Esophagus (tissue), 2 donors: ENCODE measurements at regions not wholly inside any gene's neighbourhood (a gene's known extent, or its start where the extent isn't known, plus 50 kb on each side); places are given as distances from the start of the nearest gene placed in this dataset.

ENCODE experiments used
- H3K27ac ChIP-seq, 2 donors: one replicate each; pipeline ENCODE4 v1.5.1; 2013; ENCODE audit warnings: low read depth in 2 of 2, mild to moderate bottlenecking in 2 of 2, inconsistent platforms in 1 of 2, low read length in 1 of 2, moderate library complexity in 1 of 2
- H3K27me3 ChIP-seq, 2 donors: one replicate each; pipeline ENCODE4 v1.6.1; 2013; ENCODE audit warnings: low read length in 2 of 2, control low read depth in 1 of 2, mild to moderate bottlenecking in 1 of 2; ENCODE audit not compliant: insufficient read depth in 2 of 2, control insufficient read depth in 1 of 2
- H3K36me3 ChIP-seq, 2 donors: one replicate each; pipeline ENCODE4 v1.6.1; 2013; ENCODE audit warnings: low read length in 1 of 2; ENCODE audit not compliant: control insufficient read depth in 2 of 2, insufficient read depth in 2 of 2
- H3K4me1 ChIP-seq, 2 donors: one replicate each; pipeline ENCODE4 v1.6.1; 2013; ENCODE audit warnings: low read length in 1 of 2; ENCODE audit not compliant: control insufficient read depth in 2 of 2, insufficient read depth in 2 of 2
- H3K4me3 ChIP-seq, 2 donors: one replicate each; pipeline ENCODE4 v1.5.1; 2013; ENCODE audit warnings: low read length in 2 of 2, mild to moderate bottlenecking in 2 of 2, low read depth in 1 of 2, moderate library complexity in 1 of 2
- H3K9me3 ChIP-seq, 2 donors: one replicate each; pipeline ENCODE4 v1.6.1; 2013; ENCODE audit warnings: mild to moderate bottlenecking in 2 of 2, low read depth in 1 of 2, low read length in 1 of 2, moderate library complexity in 1 of 2; ENCODE audit not compliant: control insufficient read depth in 2 of 2, insufficient read depth in 1 of 2
- WGBS, 2 donors: extraction: QIAGEN DNeasy Blood & Tissue Kit; methylation state at CpG; one replicate each; pipeline ENCODE4 v1.1.7; 2013; 5-methylcytosine and 5-hydroxymethylcytosine counted together
- donor health status: healthy with polysubstance abuse.
- donor health status: Bipolar disorder and iron deficiency.

DNA sequence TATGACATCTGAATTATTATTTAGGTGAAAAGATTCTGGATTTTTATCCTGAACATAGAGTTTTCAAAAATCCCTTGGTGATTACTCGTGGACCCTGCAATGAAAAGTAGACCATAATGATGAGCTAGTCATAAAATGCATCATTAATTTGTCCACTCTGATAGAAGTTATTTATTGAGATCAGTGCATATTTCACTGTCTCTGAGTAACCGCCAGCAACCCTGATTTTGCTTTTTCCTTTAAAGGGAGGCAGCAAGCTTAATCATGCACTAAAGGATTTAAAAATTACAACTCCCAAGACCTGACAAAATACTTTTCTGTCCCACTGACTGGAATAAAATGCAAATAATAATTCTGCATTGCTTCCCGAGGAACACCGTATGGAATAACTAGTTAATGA lies 259.6 kb upstream of the DPPA4 start:
- no peaks in the 10 kb centered on the region for H3K4me1 ChIP-seq
- H3K27me3 ChIP-seq = no peaks in the 10 kb centered on the region
- H3K27ac ChIP-seq = no peak overlapping the region
- H3K9me3 ChIP-seq = no peaks in the 10 kb centered on the region
- H3K4me3 ChIP-seq = no peak overlapping the region
- H3K36me3 ChIP-seq = no peaks in the 10 kb centered on the region
- WGBS, 2 donors = 62 to 63% methylated on average over 4 of the region's 4 CpGs

DNA sequence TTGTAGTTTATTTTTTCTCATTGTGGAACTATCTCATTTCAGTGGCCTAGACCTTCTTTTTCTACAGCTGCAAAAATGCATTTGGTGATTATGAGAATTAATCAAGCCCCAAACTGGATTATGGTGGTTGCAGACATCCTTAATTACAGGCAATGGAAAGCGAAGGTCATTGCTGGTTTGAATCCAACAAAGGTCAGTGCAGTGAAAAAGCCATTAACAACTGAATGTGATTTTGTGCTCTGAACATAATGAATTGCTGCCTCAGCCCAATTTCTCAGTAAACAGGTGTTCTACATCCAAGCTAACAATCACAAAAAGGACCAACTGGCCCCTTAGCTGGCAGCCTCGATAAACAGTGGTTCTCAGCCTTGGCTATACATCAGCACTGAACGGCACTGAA lies 260.1 kb upstream of the DPPA4 start:
- no peaks in the 10 kb centered on the region for H3K9me3 ChIP-seq
- WGBS, 2 donors = 41 to 57% methylated on average over 3 of the region's 3 CpGs
- H3K36me3 ChIP-seq = no peaks in the 10 kb centered on the region

DNA sequence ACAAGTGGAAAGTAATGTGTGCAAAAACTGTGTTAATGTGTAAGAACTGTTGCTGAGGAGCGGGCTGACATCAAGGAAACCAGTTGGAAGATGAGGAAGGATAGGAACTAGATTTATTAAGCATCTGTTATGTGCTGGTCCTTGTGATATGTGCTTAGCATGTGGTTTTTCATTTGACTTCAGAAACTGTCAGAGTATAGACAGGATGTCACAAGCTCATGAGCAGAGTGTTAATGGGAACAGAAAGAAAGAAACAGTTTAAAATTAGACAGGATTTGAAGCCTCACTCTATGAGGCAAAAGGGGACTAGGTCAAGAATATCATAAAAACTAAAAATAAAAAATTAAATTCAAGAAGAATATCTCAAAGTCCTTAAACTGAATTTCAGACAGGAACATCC lies 270.6 kb upstream of the DPPA4 start:
- no peak overlapping the region for H3K27ac ChIP-seq
- H3K27me3 ChIP-seq = no peaks in the 10 kb centered on the region
- no peaks in the 10 kb centered on the region for H3K9me3 ChIP-seq
- H3K4me1 ChIP-seq = no peaks in the 10 kb centered on the region
- no peak overlapping the region for H3K4me3 ChIP-seq
- 86% methylated on average over 1 of the region's 1 CpG for WGBS, 2 donors
- H3K36me3 ChIP-seq = no peaks in the 10 kb centered on the region

More for the DNA sequence above, 260.1 kb upstream of the DPPA4 start:
- Histone ChIP-seq H3K27me3 (no peaks in the 10 kb centered on the region), H3K27ac (no peak overlapping the region), H3K4me1 (no peaks in the 10 kb centered on the region), H3K4me3 (no peak overlapping the region)

GRCh38 chr3:109608574-109608973 lies 271.2 kb upstream of the DPPA4 start:
- Histone ChIP-seq H3K27me3 (no peaks in the 10 kb centered on the region), H3K9me3 (peaks cover 0 to 4% of the 10 kb centered on the region in 2 donors), H3K27ac (no peak overlapping the region), H3K4me1 (no peaks in the 10 kb centered on the region), H3K36me3 (no peaks in the 10 kb centered on the region), H3K4me3 (no peak overlapping the region)
- 71 to 74% methylated on average over 9 of the region's 9 CpGs for WGBS, 2 donors

DNA sequence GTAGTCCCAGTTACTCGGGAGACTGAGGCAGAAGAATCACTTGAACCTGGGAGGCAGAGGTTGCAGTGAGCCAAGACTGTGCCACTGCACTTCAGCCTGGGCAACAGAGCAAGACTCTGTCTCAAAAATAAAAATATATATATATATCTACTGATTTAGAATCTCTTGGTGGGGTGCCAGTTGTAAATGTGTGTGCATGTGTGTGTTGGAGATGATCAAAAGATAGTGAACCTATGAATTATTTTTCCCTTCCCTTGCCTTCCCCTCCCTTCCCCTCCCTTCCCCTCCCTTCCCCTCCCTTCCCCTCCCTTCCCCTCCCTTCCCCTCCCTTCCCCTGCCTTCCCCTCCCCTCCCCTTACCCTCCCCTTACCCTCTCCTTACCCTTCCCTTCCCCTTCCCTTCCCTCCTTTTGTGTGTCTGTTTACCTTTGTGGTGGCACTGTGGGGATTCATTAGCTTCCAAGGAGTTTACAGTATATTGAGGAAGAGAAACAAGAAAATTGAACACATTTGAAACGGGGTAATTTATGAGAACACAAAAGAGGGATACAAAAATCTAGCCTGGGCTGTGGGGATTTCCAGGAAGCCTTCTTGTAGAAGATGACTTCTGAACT lies 281.5 kb upstream of the DPPA4 start:
- Histone ChIP-seq H3K4me1 (no peaks in the 10 kb centered on the region), H3K9me3 (no peaks in the 10 kb centered on the region), H3K36me3 (no peaks in the 10 kb centered on the region), H3K27me3 (no peaks in the 10 kb centered on the region), H3K27ac (no peak overlapping the region), H3K4me3 (no peak overlapping the region)
- 58 to 65% methylated on average over 2 of the region's 2 CpGs for WGBS, 2 donors

- no peaks in the 10 kb centered on the region for H3K4me1 ChIP-seq
- peaks cover 0 to 3% of the 10 kb centered on the region in 2 donors for H3K9me3 ChIP-seq
- no peak overlapping the region for H3K4me3 ChIP-seq
- H3K27ac ChIP-seq = no peak overlapping the region
- H3K27me3 ChIP-seq = no peaks in the 10 kb centered on the region
- no peaks in the 10 kb centered on the region for H3K36me3 ChIP-seq
Measured at GRCh38 chr3:109631897-109632296, 294.6 kb upstream of the DPPA4 start.

DNA sequence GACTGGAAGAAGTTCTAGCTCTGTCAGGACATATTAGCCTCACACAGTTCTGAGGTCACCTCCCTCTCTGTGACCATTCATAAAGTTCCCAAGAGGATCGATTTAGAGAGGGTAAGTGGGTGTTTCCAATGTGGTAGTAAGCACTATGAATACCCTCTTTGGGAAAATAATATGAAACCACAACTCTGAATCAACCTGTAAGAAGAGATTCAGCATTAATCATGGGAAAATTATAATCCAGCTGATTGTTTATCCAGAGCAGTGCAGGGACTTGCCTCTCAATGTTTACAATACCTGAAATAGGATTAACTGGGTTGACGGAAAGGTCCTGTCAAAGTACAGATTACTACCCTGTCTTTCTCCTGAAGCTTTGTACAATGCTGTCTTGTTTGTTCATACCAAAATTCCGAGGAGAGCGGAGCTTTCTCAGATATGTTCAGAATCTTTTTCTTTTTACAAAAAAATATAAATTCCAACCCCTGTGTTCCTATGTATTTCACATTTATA lies 302.9 kb upstream of the DPPA4 start:
- Histone ChIP-seq H3K27ac (no peak overlapping the region), H3K4me3 (no peak overlapping the region), H3K36me3 (no peaks in the 10 kb centered on the region), H3K9me3 (no peaks in the 10 kb centered on the region), H3K4me1 (no peaks in the 10 kb centered on the region), H3K27me3 (no peaks in the 10 kb centered on the region)
- 49 to 55% methylated on average over 4 of the region's 4 CpGs for whole genome bisulfite sequencing, 2 donors

- no peak overlapping the region for H3K4me3 ChIP-seq
- no peaks in the 10 kb centered on the region for H3K27me3 ChIP-seq
- 80 to 96% methylated on average over 1 of the region's 1 CpG for WGBS, 2 donors
- no peaks in the 10 kb centered on the region for H3K36me3 ChIP-seq
- no peaks in the 10 kb centered on the region for H3K4me1 ChIP-seq
- no peak overlapping the region for H3K27ac ChIP-seq
- H3K9me3 ChIP-seq = no peaks in the 10 kb centered on the region
Measured at GRCh38 chr3:109642025-109642424, 304.7 kb upstream of the DPPA4 start.

DNA sequence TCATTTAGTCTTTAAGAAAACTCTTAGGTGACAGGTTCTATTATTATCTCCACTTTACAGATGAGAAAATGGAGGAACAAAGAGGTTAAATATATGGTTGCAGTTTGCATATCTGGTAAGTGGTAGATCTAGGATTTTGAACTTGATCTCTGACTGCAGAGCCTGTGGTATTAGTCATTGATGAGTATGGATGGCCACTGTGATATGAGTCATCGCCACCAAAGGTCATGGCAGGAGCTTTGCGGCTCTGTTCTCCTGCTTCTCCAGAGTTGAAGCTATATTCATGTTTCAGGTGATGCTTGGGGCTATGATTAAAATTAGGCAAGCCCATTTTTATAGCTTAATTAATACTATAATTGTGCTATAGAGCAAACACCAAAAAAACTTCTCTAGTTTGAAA lies 306.2 kb upstream of the DPPA4 start:
- Histone ChIP-seq H3K9me3 (no peaks in the 10 kb centered on the region), H3K27ac (no peak overlapping the region)

DNA sequence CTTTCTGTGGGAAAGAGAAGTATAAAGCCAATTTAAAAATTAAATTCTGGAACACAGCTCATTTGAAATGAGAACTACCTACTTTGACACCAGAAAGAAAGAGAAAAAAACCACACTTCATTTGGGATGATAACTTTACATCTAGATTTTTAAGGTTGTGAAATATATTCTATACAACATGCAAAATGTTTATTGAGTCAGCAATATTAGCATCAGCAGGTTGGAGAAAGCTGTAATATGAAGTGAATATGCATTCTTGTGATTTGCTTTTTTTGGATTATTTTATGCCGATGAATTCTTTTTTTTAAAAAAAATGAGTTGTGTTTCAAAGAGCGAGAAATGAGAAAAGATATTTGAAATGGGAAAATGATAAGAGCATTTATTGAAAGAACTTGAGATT lies 307.0 kb upstream of the DPPA4 start:
- H3K27ac ChIP-seq = no peak overlapping the region
- no peaks in the 10 kb centered on the region for H3K9me3 ChIP-seq
- no peak overlapping the region for H3K4me3 ChIP-seq
- H3K4me1 ChIP-seq = no peaks in the 10 kb centered on the region
- no peaks in the 10 kb centered on the region for H3K36me3 ChIP-seq
- WGBS, 2 donors = 95 to 98% methylated on average over 2 of the region's 2 CpGs
- no peaks in the 10 kb centered on the region for H3K27me3 ChIP-seq

More for the DNA sequence above, 306.2 kb upstream of the DPPA4 start:
- WGBS, 2 donors = 49 to 57% methylated on average over 2 of the region's 2 CpGs
- Histone ChIP-seq H3K36me3 (no peaks in the 10 kb centered on the region), H3K27me3 (no peaks in the 10 kb centered on the region), H3K4me3 (no peak overlapping the region), H3K4me1 (no peaks in the 10 kb centered on the region)
